ENCODE measurements at regions not wholly inside any gene's neighbourhood (a gene's known extent, or its start where the extent isn't known, plus 50 kb on each side); places are given as distances from the start of the nearest gene placed in this dataset.

- no peak overlapping the region for H4K8ac ChIP-seq (ENCODE audit: extremely low read depth, insufficient read depth, low read length)
- TF ChIP-seq BACH1 (IDR thresholded peaks at IDR 0.05; ENCODE audit: low read length) = no peak
- no peak for TF ChIP-seq EGR1 (IDR thresholded peaks at IDR 0.05; ENCODE audit: borderline replicate concordance, low read depth, low read length)
These were observed 112.0 kb upstream of the CARMIL1 start for GRCh38 chr6:25166955-25167748.

More at GRCh38 chr6:25166955-25167748, 112.0 kb upstream of the CARMIL1 start:
- H3K23me2 ChIP-seq (ENCODE audit: low read depth, low read length) = no peaks in the 10 kb centered on the region
- WGBS, 2 experiments (ENCODE audit: extremely low coverage in 1 of 2, insufficient coverage in 1 of 2, insufficient read length in 1 of 2, insufficient replicate concordance in 2 of 2, low coverage in 1 of 2, low lambda C conversion rate in 2 of 2, missing lambda C conversion rate in 1 of 2) = 81% methylated on average over 6 of the region's 6 CpGs; no CpG with 5 or more reads in 1 of the 2 experiments
- no peaks in the 10 kb centered on the region for H3K9me3 ChIP-seq (ENCODE audit: insufficient read depth in 2 of 2, low read depth in 1 of 2, low read length in 1 of 2)
- H3K14ac ChIP-seq (ENCODE audit: insufficient read length) = no peak overlapping the region
- no peaks in the 10 kb centered on the region for H3K79me2 ChIP-seq (ENCODE audit: control insufficient read depth in 1 of 2, insufficient read depth in 2 of 2, low read length in 2 of 2)
- ChIA-PET POLR2A (ENCODE audit: partially characterized antibody) (no interaction called here), CTCF (ENCODE audit: partially characterized antibody) (no interaction called here)
- no peak overlapping the region for H4K5ac ChIP-seq (ENCODE audit: insufficient read length, low read depth, low read length)
- no peak overlapping the region for H3K27ac ChIP-seq (ENCODE audit: low read depth, low read length)
- no peak overlapping the region for H3K4me2 ChIP-seq (ENCODE audit: insufficient read depth in 1 of 2, low read depth in 2 of 2, low read length in 2 of 2)
- no peaks in the 10 kb centered on the region for H3K36me3 ChIP-seq (ENCODE audit: control insufficient read depth in 2 of 4, insufficient read depth in 4 of 4, low read length in 3 of 4)
- H3K27me3 ChIP-seq (replicated peaks in 1 of 4; ENCODE audit: control insufficient read depth in 3 of 4, extremely low read depth in 1 of 4, insufficient read depth in 3 of 4, low read length in 3 of 4) = no peaks in the 10 kb centered on the region
- no peak overlapping the region for H4K91ac ChIP-seq (replicated peaks; ENCODE audit: insufficient read length, low read length)
- no peak overlapping the region for H2BK5ac ChIP-seq (ENCODE audit: low read depth, low read length)
- no peak overlapping the region for H2BK12ac ChIP-seq (ENCODE audit: low read depth, low read length)
- DNase-seq (ENCODE audit: low read depth in 1 of 2, low spot score in 2 of 2) = no peak
- no peak overlapping the region for H3K23ac ChIP-seq (ENCODE audit: insufficient read length)
- no peak overlapping the region for H3K18ac ChIP-seq (ENCODE audit: extremely low read depth, low read length)
- no peak overlapping the region for H2BK15ac ChIP-seq (ENCODE audit: low read length)
- no peak overlapping the region for H2AFZ ChIP-seq (ENCODE audit: low read length)
- H3K4me3 ChIP-seq (ENCODE audit: extremely low read depth in 1 of 4, insufficient read depth in 2 of 4, low read depth in 3 of 4, low read length in 4 of 4) = no peak overlapping the region
- H4K20me1 ChIP-seq (replicated peaks in 1 of 2; ENCODE audit: control insufficient read depth in 1 of 2, insufficient read depth in 2 of 2, low read length in 2 of 2) = no peaks in the 10 kb centered on the region
- H2AK5ac ChIP-seq (ENCODE audit: low read depth, low read length) = no peak overlapping the region
- H2BK120ac ChIP-seq (replicated peaks; ENCODE audit: low read depth, low read length) = no peak overlapping the region
- H3K56ac ChIP-seq (replicated peaks; ENCODE audit: insufficient read length, low read depth, low read length) = no peak overlapping the region
- no peaks in the 10 kb centered on the region for H3K79me1 ChIP-seq (ENCODE audit: low read depth, low read length)
- no peak overlapping the region for H3K9ac ChIP-seq (replicated peaks in 1 of 4; ENCODE audit: extremely low read depth in 1 of 4, low read depth in 3 of 4, low read length in 3 of 4)
- no peaks in the 10 kb centered on the region for H3K4me1 ChIP-seq (replicated peaks in 1 of 4; ENCODE audit: control insufficient read depth in 3 of 4, insufficient read depth in 4 of 4, low read length in 3 of 4)
- H3K4ac ChIP-seq (replicated peaks; ENCODE audit: insufficient read length, low read depth, low read length) = no peak overlapping the region
- no peak overlapping the region for H2BK20ac ChIP-seq (ENCODE audit: low read length)
- FAIRE-seq = no peak

All from H1 (cell line).